H1 (cell line): ENCODE measurements at regions not wholly inside any gene's neighbourhood (a gene's known extent, or its start where the extent isn't known, plus 50 kb on each side); places are given as distances from the start of the nearest gene placed in this dataset.

Experiments
- CTCF ChIA-PET: fragments of 300-600 bp; sonication (Branson Sonifier 250); formaldehyde crosslinking; loops from one replicate; lab custom pipeline; 2021; ENCODE audit not compliant: partially characterized antibody; lab: Charles Lee
- POLR2A ChIA-PET: fragments of 300-600 bp; sonication (Branson Sonifier 250); formaldehyde crosslinking; loops from one replicate; lab custom pipeline; 2021; ENCODE audit warnings: inconsistent platforms; ENCODE audit not compliant: partially characterized antibody; lab: Charles Lee
- DNase-seq, 2 experiments: peaks; one replicate each; pipeline versions ENCODE4 v3.0.0 to v3.0.0-alpha.2; 2010 to 2022; ENCODE audit warnings: low spot score in 2 of 2, low read depth in 1 of 2, mixed read lengths in 1 of 2
- FAIRE-seq: peaks from 2 replicates; lab custom pipeline; 2011; peaks lifted over from hg19 to GRCh38; lab: Jason Lieb, UNC
- H2AFZ ChIP-seq: 2 replicates; pipeline ENCODE4 v1.8.1; 2012; ENCODE audit warnings: low read length, inconsistent platforms
- H2AK5ac ChIP-seq: 2 replicates; pipeline ENCODE4 v1.6.1; 2013; ENCODE audit warnings: low read depth, low read length
- H2BK120ac ChIP-seq: replicated peaks from 2 replicates; pipeline ENCODE3; 2013; ENCODE audit warnings: low read depth, low read length, inconsistent platforms
- H2BK12ac ChIP-seq: 2 replicates; pipeline ENCODE4 v1.6.1; 2013; ENCODE audit warnings: low read depth, low read length
- H2BK15ac ChIP-seq: 2 replicates; pipeline ENCODE4 v1.6.1; 2013; ENCODE audit warnings: low read length
- H2BK20ac ChIP-seq: 2 replicates; pipeline ENCODE4 v1.6.1; 2013; ENCODE audit warnings: low read length
- H2BK5ac ChIP-seq: 2 replicates; pipeline ENCODE4 v1.6.1; 2013; ENCODE audit warnings: low read depth, low read length
- H3K14ac ChIP-seq: 2 replicates; pipeline ENCODE4 v1.6.1; 2013; ENCODE audit warnings: inconsistent platforms; ENCODE audit not compliant: insufficient read length
- H3K18ac ChIP-seq: 2 replicates; pipeline ENCODE4 v1.6.1; 2013; ENCODE audit warnings: low read length; ENCODE audit errors: extremely low read depth
- H3K23ac ChIP-seq: 2 replicates; pipeline ENCODE4 v1.6.1; 2013; ENCODE audit warnings: inconsistent platforms; ENCODE audit not compliant: insufficient read length
- H3K23me2 ChIP-seq: 2 replicates; pipeline ENCODE4 v1.6.1; 2013; ENCODE audit warnings: low read depth, low read length
- H3K27ac ChIP-seq: 2 replicates; pipeline ENCODE4 v1.6.1; 2011; ENCODE audit warnings: low read depth, low read length, inconsistent platforms
- H3K27me3 ChIP-seq, 4 experiments: replicated peaks in 1 of 4; 1 replicate in 1 of 4; 2 replicates in 3 of 4; pipeline versions ENCODE4 v1.6.1 to v1.8.1; 2011 to 2013; ENCODE audit warnings: low read length in 3 of 4, mild to moderate bottlenecking in 3 of 4, inconsistent platforms in 2 of 4, mixed read lengths in 2 of 4, moderate library complexity in 1 of 4; ENCODE audit not compliant: control insufficient read depth in 3 of 4, insufficient read depth in 3 of 4; ENCODE audit errors: extremely low read depth in 1 of 4
- H3K36me3 ChIP-seq, 4 experiments: 2 replicates each; pipeline versions ENCODE4 v1.6.1 to v1.8.1; 2011 to 2013; ENCODE audit warnings: mild to moderate bottlenecking in 4 of 4, low read length in 3 of 4, moderate library complexity in 2 of 4, control low read depth in 1 of 4, inconsistent platforms in 1 of 4; ENCODE audit not compliant: insufficient read depth in 4 of 4, control insufficient read depth in 2 of 4
- H3K4ac ChIP-seq: replicated peaks from 2 replicates; pipeline ENCODE3; 2013; ENCODE audit warnings: low read length, low read depth, mixed read lengths, inconsistent platforms; ENCODE audit not compliant: insufficient read length
- H3K4me1 ChIP-seq, 4 experiments: replicated peaks in 1 of 4; 1 replicate in 1 of 4; 2 replicates in 3 of 4; pipeline versions ENCODE4 v1.6.1 to v1.8.1; 2011 to 2013; ENCODE audit warnings: low read length in 3 of 4, inconsistent platforms in 2 of 4, mixed read lengths in 1 of 4; ENCODE audit not compliant: insufficient read depth in 4 of 4, control insufficient read depth in 3 of 4
- H3K4me2 ChIP-seq, 2 experiments: 2 replicates each; pipeline versions ENCODE4 v1.6.1 to v1.8.1; 2011 to 2013; ENCODE audit warnings: low read depth in 2 of 2, low read length in 2 of 2, control low read depth in 1 of 2, inconsistent platforms in 1 of 2, mild to moderate bottlenecking in 1 of 2; ENCODE audit not compliant: insufficient read depth in 1 of 2
- H3K4me3 ChIP-seq, 4 experiments: fragments of 200-600, 300-600 bp in 1 of 4; sonication (generic), shearing (Covaris generic), sonication (Bioruptor Twin) in 1 of 4; 2 replicates each; pipeline versions ENCODE4 v1.5.1 to v1.8.1; 2011 to 2016; ENCODE audit warnings: low read length in 4 of 4, low read depth in 3 of 4, control low read depth in 2 of 4, inconsistent platforms in 2 of 4, mild to moderate bottlenecking in 2 of 4, mixed read lengths in 1 of 4, moderate library complexity in 1 of 4; ENCODE audit not compliant: insufficient read depth in 2 of 4; ENCODE audit errors: extremely low read depth in 1 of 4
- H3K56ac ChIP-seq: replicated peaks from 2 replicates; pipeline ENCODE3; 2013; ENCODE audit warnings: low read depth, mild to moderate bottlenecking, mixed read lengths, low read length, inconsistent platforms; ENCODE audit not compliant: insufficient read length
- H3K79me1 ChIP-seq: 2 replicates; pipeline ENCODE4 v1.6.1; 2013; ENCODE audit warnings: low read depth, low read length, control low read depth
- H3K79me2 ChIP-seq, 2 experiments: 2 replicates each; pipeline versions ENCODE4 v1.6.1 to v1.8.1; 2012 to 2013; ENCODE audit warnings: low read length in 2 of 2, mild to moderate bottlenecking in 2 of 2, inconsistent platforms in 1 of 2; ENCODE audit not compliant: insufficient read depth in 2 of 2, control insufficient read depth in 1 of 2
- H3K9ac ChIP-seq, 4 experiments: replicated peaks in 1 of 4; 1 replicate in 1 of 4; 2 replicates in 3 of 4; pipeline versions ENCODE4 v1.6.1 to v1.8.1; 2011 to 2013; ENCODE audit warnings: low read depth in 3 of 4, low read length in 3 of 4, control low read depth in 2 of 4, mild to moderate bottlenecking in 2 of 4, moderate library complexity in 2 of 4, inconsistent platforms in 1 of 4; ENCODE audit errors: extremely low read depth in 1 of 4
- H3K9me3 ChIP-seq, 2 experiments: 2 replicates each; pipeline versions ENCODE4 v1.6.1 to v1.8.1; 2012 to 2013; ENCODE audit warnings: mild to moderate bottlenecking in 2 of 2, moderate library complexity in 2 of 2, control low read depth in 1 of 2, inconsistent platforms in 1 of 2, low read depth in 1 of 2, low read length in 1 of 2, mixed read lengths in 1 of 2; ENCODE audit not compliant: insufficient read depth in 2 of 2
- H4K20me1 ChIP-seq, 2 experiments: replicated peaks in 1 of 2; 2 replicates each; pipeline versions ENCODE3 to v1.8.1; 2011 to 2013; ENCODE audit warnings: inconsistent platforms in 2 of 2, low read length in 2 of 2, mild to moderate bottlenecking in 1 of 2; ENCODE audit not compliant: insufficient read depth in 2 of 2, control insufficient read depth in 1 of 2
- H4K5ac ChIP-seq: 2 replicates; pipeline ENCODE4 v1.6.1; 2013; ENCODE audit warnings: low read length, low read depth, mixed read lengths, inconsistent platforms; ENCODE audit not compliant: insufficient read length
- H4K8ac ChIP-seq: 2 replicates; pipeline ENCODE4 v1.8.0; 2013; ENCODE audit warnings: mild to moderate bottlenecking, moderate library complexity, low read length, inconsistent platforms; ENCODE audit not compliant: insufficient read depth; ENCODE audit errors: extremely low read depth
- H4K91ac ChIP-seq: replicated peaks from 2 replicates; pipeline ENCODE3; 2013; ENCODE audit warnings: low read length, mixed read lengths, inconsistent platforms; ENCODE audit not compliant: insufficient read length
- ASH2L ChIP-seq: fragments of 200-600, 300-600 bp; sonication (generic); IDR thresholded peaks from one replicate; pipeline ENCODE4 v1.7.1; 2017; ENCODE audit warnings: low read length
- BRCA1 ChIP-seq: IDR thresholded peaks from 2 replicates; pipeline ENCODE4 v1.6.1; 2012; ENCODE audit warnings: low read depth, low read length, improper control_type of control experiment
- CEBPB ChIP-seq: IDR thresholded peaks from 2 replicates; pipeline ENCODE4 v1.6.1; 2012; ENCODE audit warnings: low read depth, low read length
- CTBP2 ChIP-seq: IDR thresholded peaks from 2 replicates; pipeline ENCODE4 v1.7.0; 2011; ENCODE audit warnings: borderline replicate concordance, mild to moderate bottlenecking, moderate library complexity, mixed read lengths, low read length; ENCODE audit not compliant: insufficient read depth, insufficient read length
- EGR1 ChIP-seq: IDR thresholded peaks from 2 replicates; pipeline ENCODE4 v1.6.1; 2011; ENCODE audit warnings: low read depth, low read length, borderline replicate concordance
- EP300 ChIP-seq, 2 experiments: IDR thresholded peaks; 1 replicate in 1 of 2; 2 replicates in 1 of 2; pipeline ENCODE4 v1.6.1; 2011 to 2012; ENCODE audit warnings: low read depth in 2 of 2, low read length in 2 of 2, mild to moderate bottlenecking in 2 of 2, borderline replicate concordance in 1 of 2, inconsistent platforms in 1 of 2, moderate library complexity in 1 of 2
- POLR2A ChIP-seq, 2 experiments: IDR thresholded peaks; 1 replicate in 1 of 2; 2 replicates in 1 of 2; pipeline ENCODE4 v1.6.1; 2011; ENCODE audit warnings: low read depth in 2 of 2, low read length in 2 of 2, mild to moderate bottlenecking in 2 of 2; ENCODE audit errors: control extremely low read depth in 1 of 2
- POU5F1 ChIP-seq: IDR thresholded peaks from 2 replicates; pipeline ENCODE4 v1.6.1; 2011; ENCODE audit warnings: low read depth, mild to moderate bottlenecking, low read length, moderate library complexity
- RXRA ChIP-seq: IDR thresholded peaks from 2 replicates; pipeline ENCODE4 v1.6.1; 2011; ENCODE audit warnings: low read depth, mild to moderate bottlenecking, low read length, moderate library complexity; ENCODE audit not compliant: insufficient read depth
- SP1 ChIP-seq: IDR thresholded peaks from 2 replicates; pipeline ENCODE4 v1.6.1; 2011; ENCODE audit warnings: low read depth, low read length
- USF2 ChIP-seq: IDR thresholded peaks from 2 replicates; pipeline ENCODE4 v1.6.1; 2011; ENCODE audit warnings: low read length, improper control_type of control experiment
- ZNF274 ChIP-seq: IDR thresholded peaks from 2 replicates; pipeline ENCODE4 v1.7.0; 2012; ENCODE audit warnings: low read length, borderline replicate concordance; ENCODE audit errors: extremely low read depth
- TF ChIP-seq, protein P1 (sequence below): IDR thresholded peaks from 2 replicates; pipeline ENCODE4 v1.6.1; 2011; ENCODE audit warnings: low read depth, mild to moderate bottlenecking, low read length; ENCODE audit not compliant: insufficient read depth

DNA sequence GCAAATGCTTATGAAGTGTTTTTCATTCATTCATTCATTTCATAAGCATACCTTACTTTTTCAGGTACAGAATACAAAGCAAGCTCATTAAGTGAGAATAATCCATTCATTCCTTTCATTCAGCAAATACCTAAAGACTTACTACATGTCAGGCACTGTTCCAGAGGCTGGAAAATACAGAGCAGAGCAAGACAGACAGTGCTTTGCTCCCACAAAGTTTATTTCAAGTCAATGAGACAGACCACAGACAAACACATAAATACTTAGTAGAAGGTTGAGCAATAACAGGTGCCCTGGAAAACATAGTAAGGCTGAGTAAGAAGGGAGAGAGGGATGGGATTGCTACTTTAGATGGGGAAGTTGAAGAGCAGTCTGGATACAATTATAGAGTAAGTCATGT is 309.8 kb downstream of the C1D start:
- FAIRE-seq = no peak
- H3K36me3 ChIP-seq = no peaks in the 10 kb centered on the region
- H3K4me2 ChIP-seq = no peak overlapping the region
- no peak overlapping the region for H3K9ac ChIP-seq
- H3K4me3 ChIP-seq = no peak overlapping the region
- H2AFZ ChIP-seq = no peak overlapping the region
- H3K4ac ChIP-seq = no peak overlapping the region
- H2BK120ac ChIP-seq = no peak overlapping the region
- no peak overlapping the region for H3K27ac ChIP-seq
- CTCF ChIA-PET = interaction anchor here (1.1 to 2.1 kb wide), 2 partner anchors 9 to 19 kb away, joined by 4 to 16 read pairs; no protein-coding TSS in a partner anchor
- H3K27me3 ChIP-seq = peaks cover 0 to 1% (median 0%) of the 10 kb centered on the region in 4 experiments; a peak in 1 of 7 replicates
- no peak overlapping the region for H3K23ac ChIP-seq
- no peak overlapping the region for H2BK15ac ChIP-seq
- H3K18ac ChIP-seq = no peak overlapping the region
- no peak overlapping the region for H4K8ac ChIP-seq
- H3K79me2 ChIP-seq = no peaks in the 10 kb centered on the region
- H2BK12ac ChIP-seq = no peak overlapping the region
- no peaks in the 10 kb centered on the region for H3K23me2 ChIP-seq
- no peak overlapping the region for H4K5ac ChIP-seq
- no peak overlapping the region for H2AK5ac ChIP-seq
- H3K9me3 ChIP-seq = no peaks in the 10 kb centered on the region
- no peak overlapping the region for H4K91ac ChIP-seq
- POLR2A ChIA-PET = no interaction called here
- TF ChIP-seq POU5F1 (no peak), ASH2L (no peak), ZNF274 (no peak), SP1 (no peak), BRCA1 (no peak), EP300 (IDR thresholded peaks at IDR 0.05; ENCODE audit: borderline replicate concordance in 1 of 2, low read depth in 2 of 2, low read length in 2 of 2) (no peak), CTBP2 (no peak), CEBPB (no peak), USF2 (no peak), EGR1 (no peak), POLR2A (IDR thresholded peaks at IDR 0.05; ENCODE audit: control extremely low read depth in 1 of 2, low read depth in 2 of 2, low read length in 2 of 2) (no peak), RXRA (no peak)
- TF ChIP-seq, protein P1, sequence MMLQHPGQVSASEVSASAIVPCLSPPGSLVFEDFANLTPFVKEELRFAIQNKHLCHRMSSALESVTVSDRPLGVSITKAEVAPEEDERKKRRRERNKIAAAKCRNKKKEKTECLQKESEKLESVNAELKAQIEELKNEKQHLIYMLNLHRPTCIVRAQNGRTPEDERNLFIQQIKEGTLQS = no peak
- TF ChIP-seq, all 59 proteins: peak for 0
- Histone ChIP-seq H3K14ac (no peak overlapping the region), H3K4me1 (no peaks in the 10 kb centered on the region), H4K20me1 (no peaks in the 10 kb centered on the region), H2BK5ac (no peak overlapping the region), H3K56ac (no peak overlapping the region), H2BK20ac (no peak overlapping the region), H3K79me1 (no peaks in the 10 kb centered on the region)
- no peak for DNase-seq
